SK-N-SH (cell line): ENCODE measurements at regions not wholly inside any gene's neighbourhood (a gene's known extent, or its start where the extent isn't known, plus 50 kb on each side); places are given as distances from the start of the nearest gene placed in this dataset.

Experiments used
- CTCF ChIA-PET: fragments of 300-600, 350-600 bp; formaldehyde crosslinking; extraction: SDS; loops from one replicate; lab custom pipeline; 2021; lab: Yijun Ruan, JAX
- POLR2A ChIA-PET: fragments of 350-600 bp; sonication (Branson Sonifier 250); formaldehyde crosslinking; extraction: SDS; loops from one replicate; lab custom pipeline; 2020; ENCODE audit warnings: antibody characterized with exemption, inconsistent platforms; lab: Yijun Ruan, JAX
- DNase-seq: peaks from one replicate; pipeline ENCODE4 v3.0.0; 2012
- H2AFZ ChIP-seq: fragments of 200-600 bp; sonication (generic); 2 replicates; pipeline ENCODE4 v1.8.1; 2016; ENCODE audit warnings: antibody characterized with exemption, mild to moderate bottlenecking, low read depth
- H3F3A ChIP-seq: fragments of 200-600 bp; sonication (generic); replicated peaks from 2 replicates; pipeline ENCODE3; 2016; ENCODE audit warnings: antibody characterized with exemption, mild to moderate bottlenecking; ENCODE audit not compliant: insufficient read depth
- H3K27ac ChIP-seq, 2 experiments: fragments of 200-500 bp in 1 of 2; fragments of 200-600 bp in 1 of 2; sonication (Bioruptor generic) in 1 of 2; sonication (generic), shearing (Covaris generic) in 1 of 2; 2 replicates each; pipeline versions ENCODE4 v1.5.1 to v1.6.1; 2014 to 2016; ENCODE audit warnings: low read depth in 2 of 2, inconsistent platforms in 1 of 2, low read length in 1 of 2, mild to moderate bottlenecking in 1 of 2, mixed read lengths in 1 of 2
- H3K27me3 ChIP-seq: fragments of 200-600 bp; sonication (generic), shearing (Covaris generic); 2 replicates; pipeline ENCODE4 v1.6.1; 2016; ENCODE audit warnings: mixed run types; ENCODE audit not compliant: insufficient read depth
- H3K36me3 ChIP-seq, 2 experiments: fragments of 200-500 bp in 1 of 2; fragments of 200-600 bp in 1 of 2; sonication (Bioruptor generic) in 1 of 2; sonication (generic) in 1 of 2; replicated peaks in 1 of 2; 2 replicates each; pipeline versions ENCODE3 to v1.5.1; 2014 to 2016; ENCODE audit warnings: low read length in 1 of 2, mild to moderate bottlenecking in 1 of 2; ENCODE audit not compliant: insufficient read depth in 2 of 2, control insufficient read depth in 1 of 2
- H3K4me1 ChIP-seq, 2 experiments: fragments of 200-500 bp in 1 of 2; fragments of 200-600 bp in 1 of 2; sonication (Bioruptor generic) in 1 of 2; sonication (generic), shearing (Covaris generic) in 1 of 2; 2 replicates each; pipeline versions ENCODE4 v1.5.1 to v1.6.1; 2014 to 2016; ENCODE audit warnings: low read depth in 1 of 2, low read length in 1 of 2, mixed run types in 1 of 2; ENCODE audit not compliant: insufficient read depth in 2 of 2, control insufficient read depth in 1 of 2
- H3K4me2 ChIP-seq: fragments of 200-600 bp; sonication (generic), shearing (Covaris generic); 2 replicates; pipeline ENCODE4 v1.6.1; 2017; ENCODE audit warnings: mixed run types
- H3K4me3 ChIP-seq, 2 experiments: fragments of 200-500 bp in 1 of 2; fragments of 200-600 bp in 1 of 2; sonication (Bioruptor generic) in 1 of 2; sonication (generic), shearing (Covaris generic) in 1 of 2; 2 replicates each; pipeline versions ENCODE4 v1.5.1 to v1.8.1; 2014 to 2016; ENCODE audit warnings: low read depth in 2 of 2, inconsistent platforms in 1 of 2, low read length in 1 of 2, mild to moderate bottlenecking in 1 of 2, mixed read lengths in 1 of 2, moderate library complexity in 1 of 2
- H3K79me2 ChIP-seq: fragments of 200-600 bp; sonication (generic); 2 replicates; pipeline ENCODE4 v1.8.1; 2017; ENCODE audit warnings: mild to moderate bottlenecking; ENCODE audit not compliant: insufficient read depth
- H3K9ac ChIP-seq: fragments of 200-600 bp; sonication (generic); 2 replicates; pipeline ENCODE4 v1.6.1; 2017; ENCODE audit warnings: mixed run types
- H3K9me2 ChIP-seq: fragments of 200-600 bp; sonication (generic); 2 replicates; pipeline ENCODE4 v1.6.1; 2017; ENCODE audit warnings: mixed run types
- H3K9me3 ChIP-seq: fragments of 200-600 bp; sonication (generic); 2 replicates; pipeline ENCODE4 v1.6.1; 2017; ENCODE audit warnings: mixed run types, mild to moderate bottlenecking, moderate library complexity
- H4K20me1 ChIP-seq: fragments of 200-600 bp; sonication (generic); 2 replicates; pipeline ENCODE4 v1.6.1; 2017; ENCODE audit warnings: mild to moderate bottlenecking, mixed run types; ENCODE audit not compliant: insufficient read depth
- CHD2 ChIP-seq: fragments of 150-350 bp; IDR thresholded peaks from 2 replicates; pipeline ENCODE4 v1.6.1; 2018; ENCODE audit warnings: low read length; ENCODE audit not compliant: partially characterized antibody
- ELF1 ChIP-seq: IDR thresholded peaks from 2 replicates; pipeline ENCODE4 v1.4.0; 2012
- EZH2phosphoT487 ChIP-seq: fragments of 200-600 bp; sonication (generic); IDR thresholded peaks from 2 replicates; pipeline ENCODE4 v1.6.1; 2017; ENCODE audit warnings: low read depth, mixed run types, mild to moderate bottlenecking, antibody characterized with exemption, moderate library complexity, borderline replicate concordance
- FOSL2 ChIP-seq: IDR thresholded peaks from 2 replicates; pipeline ENCODE4 v1.4.0; 2012; ENCODE audit warnings: low read depth, mild to moderate bottlenecking, moderate library complexity, borderline replicate concordance
- FOXJ3 ChIP-seq: sonication (generic); formaldehyde crosslinking; IDR thresholded peaks from 2 replicates; pipeline ENCODE4 v1.5.1; 2020; ENCODE audit warnings: mild to moderate bottlenecking, missing genetic modification reagents
- GATA2 ChIP-seq: sonication (generic); formaldehyde crosslinking; IDR thresholded peaks from 2 replicates; pipeline ENCODE4 v1.5.0; 2020; ENCODE audit warnings: mild to moderate bottlenecking, missing genetic modification reagents
- MEF2A ChIP-seq: IDR thresholded peaks from 2 replicates; pipeline ENCODE4 v1.4.0; 2012; ENCODE audit warnings: low read depth, borderline replicate concordance
- NFIC ChIP-seq: IDR thresholded peaks from 2 replicates; pipeline ENCODE4 v1.4.0; 2012; ENCODE audit warnings: borderline replicate concordance
- NRF1 ChIP-seq: IDR thresholded peaks from 2 replicates; pipeline ENCODE4 v1.6.1; 2012; ENCODE audit warnings: low read depth, mild to moderate bottlenecking, low read length
- POLR2AphosphoS5 ChIP-seq: IDR thresholded peaks from 2 replicates; pipeline ENCODE4 v1.6.1; 2012; ENCODE audit warnings: low read depth, low read length
- RAD21 ChIP-seq: IDR thresholded peaks from 2 replicates; pipeline ENCODE4 v1.6.1; 2012; ENCODE audit warnings: mild to moderate bottlenecking, low read length
- RCOR1 ChIP-seq: fragments of 150-350 bp; IDR thresholded peaks from 2 replicates; pipeline ENCODE4 v1.6.1; 2017; ENCODE audit warnings: antibody characterized with exemption, low read length
- TEAD4 ChIP-seq: IDR thresholded peaks from 2 replicates; pipeline ENCODE4 v1.4.0; 2012; ENCODE audit warnings: mild to moderate bottlenecking, borderline replicate concordance; ENCODE audit not compliant: insufficient read depth
- YY1 ChIP-seq: IDR thresholded peaks from 2 replicates; pipeline ENCODE4 v1.4.0; 2012; ENCODE audit warnings: low read depth, mild to moderate bottlenecking
- TF ChIP-seq, protein P1 (sequence below): fragments of 150-350 bp; IDR thresholded peaks from 2 replicates; pipeline ENCODE4 v1.6.1; 2017; ENCODE audit warnings: antibody characterized with exemption, low read length, low read depth, borderline replicate concordance
- TF ChIP-seq, protein P2 (sequence below): fragments of 200-600 bp; sonication (generic); IDR thresholded peaks from 2 replicates; pipeline ENCODE4 v1.6.1; 2017; ENCODE audit warnings: antibody characterized with exemption, mild to moderate bottlenecking, moderate library complexity
- TF ChIP-seq, protein P3 (sequence below): IDR thresholded peaks from 2 replicates; pipeline ENCODE4 v1.6.1; 2012; ENCODE audit warnings: mild to moderate bottlenecking, low read depth, low read length, moderate library complexity
- TF ChIP-seq, protein P4 (sequence below): IDR thresholded peaks from 2 replicates; pipeline ENCODE4; 2012

DNA sequence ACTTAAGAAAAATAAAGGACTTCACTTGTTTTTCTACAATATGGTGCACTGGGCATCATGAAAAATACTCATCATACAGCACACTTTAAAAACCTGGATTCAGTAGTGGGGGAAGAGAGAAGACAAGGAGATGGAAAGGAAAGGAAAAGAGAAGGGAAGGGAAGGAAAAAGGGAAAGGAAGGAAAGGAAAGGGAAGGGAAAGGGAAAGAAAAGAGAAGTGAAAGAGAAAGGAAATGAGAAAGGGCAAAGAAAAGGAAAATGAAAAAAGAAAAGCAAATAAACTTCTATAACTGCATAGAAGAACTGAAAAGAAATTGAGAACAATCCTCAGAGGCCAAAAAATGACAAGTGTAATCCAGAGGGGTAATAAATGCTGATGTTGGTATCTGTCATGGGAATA lies 388.1 kb upstream of the PKDCC start:
- no peaks in the 10 kb centered on the region for H4K20me1 ChIP-seq
- no peaks in the 10 kb centered on the region for H3K27me3 ChIP-seq
- H3K27ac ChIP-seq = no peak overlapping the region
- H3K9me2 ChIP-seq = no peaks in the 10 kb centered on the region
- ChIA-PET CTCF (no interaction called here), POLR2A (no interaction called here)
- H3K79me2 ChIP-seq = no peaks in the 10 kb centered on the region
- no peaks in the 10 kb centered on the region for H3K9me3 ChIP-seq
- H3K4me2 ChIP-seq = no peak overlapping the region
- no peaks in the 10 kb centered on the region; a peak in 1 of 4 replicates for H3K4me1 ChIP-seq
- no peaks in the 10 kb centered on the region for H3K36me3 ChIP-seq
- H2AFZ ChIP-seq = no peak overlapping the region
- TF ChIP-seq EZH2phosphoT487 (no peak), FOSL2 (no peak), RAD21 (no peak), CHD2 (no peak), RCOR1 (no peak), GATA2 (CRISPR knock-in tag) (no peak), NFIC (no peak), ELF1 (no peak), NRF1 (no peak), MEF2A (no peak), POLR2AphosphoS5 (no peak), YY1 (no peak), TEAD4 (no peak), FOXJ3 (CRISPR knock-in tag) (no peak)
- TF ChIP-seq, protein P1, sequence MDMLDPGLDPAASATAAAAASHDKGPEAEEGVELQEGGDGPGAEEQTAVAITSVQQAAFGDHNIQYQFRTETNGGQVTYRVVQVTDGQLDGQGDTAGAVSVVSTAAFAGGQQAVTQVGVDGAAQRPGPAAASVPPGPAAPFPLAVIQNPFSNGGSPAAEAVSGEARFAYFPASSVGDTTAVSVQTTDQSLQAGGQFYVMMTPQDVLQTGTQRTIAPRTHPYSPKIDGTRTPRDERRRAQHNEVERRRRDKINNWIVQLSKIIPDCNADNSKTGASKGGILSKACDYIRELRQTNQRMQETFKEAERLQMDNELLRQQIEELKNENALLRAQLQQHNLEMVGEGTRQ = no peak
- TF ChIP-seq, protein P2, sequence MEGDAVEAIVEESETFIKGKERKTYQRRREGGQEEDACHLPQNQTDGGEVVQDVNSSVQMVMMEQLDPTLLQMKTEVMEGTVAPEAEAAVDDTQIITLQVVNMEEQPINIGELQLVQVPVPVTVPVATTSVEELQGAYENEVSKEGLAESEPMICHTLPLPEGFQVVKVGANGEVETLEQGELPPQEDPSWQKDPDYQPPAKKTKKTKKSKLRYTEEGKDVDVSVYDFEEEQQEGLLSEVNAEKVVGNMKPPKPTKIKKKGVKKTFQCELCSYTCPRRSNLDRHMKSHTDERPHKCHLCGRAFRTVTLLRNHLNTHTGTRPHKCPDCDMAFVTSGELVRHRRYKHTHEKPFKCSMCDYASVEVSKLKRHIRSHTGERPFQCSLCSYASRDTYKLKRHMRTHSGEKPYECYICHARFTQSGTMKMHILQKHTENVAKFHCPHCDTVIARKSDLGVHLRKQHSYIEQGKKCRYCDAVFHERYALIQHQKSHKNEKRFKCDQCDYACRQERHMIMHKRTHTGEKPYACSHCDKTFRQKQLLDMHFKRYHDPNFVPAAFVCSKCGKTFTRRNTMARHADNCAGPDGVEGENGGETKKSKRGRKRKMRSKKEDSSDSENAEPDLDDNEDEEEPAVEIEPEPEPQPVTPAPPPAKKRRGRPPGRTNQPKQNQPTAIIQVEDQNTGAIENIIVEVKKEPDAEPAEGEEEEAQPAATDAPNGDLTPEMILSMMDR = no peak
- TF ChIP-seq, protein P3, sequence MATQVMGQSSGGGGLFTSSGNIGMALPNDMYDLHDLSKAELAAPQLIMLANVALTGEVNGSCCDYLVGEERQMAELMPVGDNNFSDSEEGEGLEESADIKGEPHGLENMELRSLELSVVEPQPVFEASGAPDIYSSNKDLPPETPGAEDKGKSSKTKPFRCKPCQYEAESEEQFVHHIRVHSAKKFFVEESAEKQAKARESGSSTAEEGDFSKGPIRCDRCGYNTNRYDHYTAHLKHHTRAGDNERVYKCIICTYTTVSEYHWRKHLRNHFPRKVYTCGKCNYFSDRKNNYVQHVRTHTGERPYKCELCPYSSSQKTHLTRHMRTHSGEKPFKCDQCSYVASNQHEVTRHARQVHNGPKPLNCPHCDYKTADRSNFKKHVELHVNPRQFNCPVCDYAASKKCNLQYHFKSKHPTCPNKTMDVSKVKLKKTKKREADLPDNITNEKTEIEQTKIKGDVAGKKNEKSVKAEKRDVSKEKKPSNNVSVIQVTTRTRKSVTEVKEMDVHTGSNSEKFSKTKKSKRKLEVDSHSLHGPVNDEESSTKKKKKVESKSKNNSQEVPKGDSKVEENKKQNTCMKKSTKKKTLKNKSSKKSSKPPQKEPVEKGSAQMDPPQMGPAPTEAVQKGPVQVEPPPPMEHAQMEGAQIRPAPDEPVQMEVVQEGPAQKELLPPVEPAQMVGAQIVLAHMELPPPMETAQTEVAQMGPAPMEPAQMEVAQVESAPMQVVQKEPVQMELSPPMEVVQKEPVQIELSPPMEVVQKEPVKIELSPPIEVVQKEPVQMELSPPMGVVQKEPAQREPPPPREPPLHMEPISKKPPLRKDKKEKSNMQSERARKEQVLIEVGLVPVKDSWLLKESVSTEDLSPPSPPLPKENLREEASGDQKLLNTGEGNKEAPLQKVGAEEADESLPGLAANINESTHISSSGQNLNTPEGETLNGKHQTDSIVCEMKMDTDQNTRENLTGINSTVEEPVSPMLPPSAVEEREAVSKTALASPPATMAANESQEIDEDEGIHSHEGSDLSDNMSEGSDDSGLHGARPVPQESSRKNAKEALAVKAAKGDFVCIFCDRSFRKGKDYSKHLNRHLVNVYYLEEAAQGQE = no peak
- TF ChIP-seq, protein P4, sequence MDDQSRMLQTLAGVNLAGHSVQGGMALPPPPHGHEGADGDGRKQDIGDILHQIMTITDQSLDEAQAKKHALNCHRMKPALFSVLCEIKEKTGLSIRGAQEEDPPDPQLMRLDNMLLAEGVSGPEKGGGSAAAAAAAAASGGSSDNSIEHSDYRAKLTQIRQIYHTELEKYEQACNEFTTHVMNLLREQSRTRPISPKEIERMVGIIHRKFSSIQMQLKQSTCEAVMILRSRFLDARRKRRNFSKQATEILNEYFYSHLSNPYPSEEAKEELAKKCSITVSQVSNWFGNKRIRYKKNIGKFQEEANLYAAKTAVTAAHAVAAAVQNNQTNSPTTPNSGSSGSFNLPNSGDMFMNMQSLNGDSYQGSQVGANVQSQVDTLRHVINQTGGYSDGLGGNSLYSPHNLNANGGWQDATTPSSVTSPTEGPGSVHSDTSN = no peak
- H3K9ac ChIP-seq = no peak overlapping the region
- H3F3A ChIP-seq = no peaks in the 10 kb centered on the region
- no peak overlapping the region for H3K4me3 ChIP-seq
- DNase-seq = no peak
